DND-41 (cell line): ENCODE measurements at regions not wholly inside any gene's neighbourhood (a gene's known extent, or its start where the extent isn't known, plus 50 kb on each side); places are given as distances from the start of the nearest gene placed in this dataset.

Experiments used
- ATAC-seq: fragments of 200-7000 bp; cut with Tn5 transposase; 3 replicates; pipeline ENCODE4 v1.9.1; 2021; ENCODE audit warnings: low read depth; ENCODE audit not compliant: insufficient read depth
- DNase-seq: peaks from one replicate; pipeline ENCODE4 v3.0.0-alpha.2; 2020
- H2AFZ ChIP-seq: 2 replicates; pipeline ENCODE4 v1.6.0; 2012; ENCODE audit warnings: low read depth, low read length
- H3K27ac ChIP-seq: 2 replicates; pipeline ENCODE4 v1.5.1; 2012; ENCODE audit warnings: low read length, inconsistent platforms
- H3K27me3 ChIP-seq: fragments of 200-600 bp; sonication (generic); 2 replicates; pipeline ENCODE4 v1.6.0; 2012; ENCODE audit warnings: low read length, mild to moderate bottlenecking, inconsistent platforms; ENCODE audit not compliant: insufficient read depth, poor library complexity
- H3K36me3 ChIP-seq: 2 replicates; pipeline ENCODE4 v1.5.1; 2012; ENCODE audit warnings: low read length, inconsistent platforms; ENCODE audit not compliant: insufficient read depth
- H3K4me1 ChIP-seq: 2 replicates; pipeline ENCODE4 v1.5.1; 2012; ENCODE audit warnings: mild to moderate bottlenecking, low read length; ENCODE audit not compliant: insufficient read depth
- H3K4me2 ChIP-seq: 2 replicates; pipeline ENCODE4 v1.6.0; 2012; ENCODE audit warnings: mild to moderate bottlenecking, moderate library complexity, low read length, inconsistent platforms; ENCODE audit not compliant: insufficient read depth
- H3K4me3 ChIP-seq, 2 experiments: fragments of 200-600 bp in 1 of 2; shearing (Covaris generic) in 1 of 2; 2 replicates each; pipeline ENCODE4 v1.5.1; 2012 to 2016; ENCODE audit warnings: inconsistent platforms in 2 of 2, low read length in 2 of 2, mild to moderate bottlenecking in 2 of 2, low read depth in 1 of 2, moderate library complexity in 1 of 2
- H3K79me2 ChIP-seq: 2 replicates; pipeline ENCODE4 v1.6.0; 2012; ENCODE audit warnings: low read length, inconsistent platforms; ENCODE audit not compliant: insufficient read depth
- H3K9ac ChIP-seq: 2 replicates; pipeline ENCODE4 v1.6.0; 2012; ENCODE audit warnings: low read depth, mild to moderate bottlenecking, inconsistent platforms, low read length, moderate library complexity
- H3K9me3 ChIP-seq: 2 replicates; pipeline ENCODE4 v1.5.1; 2012; ENCODE audit warnings: low read length, moderate library complexity, mild to moderate bottlenecking, inconsistent platforms; ENCODE audit not compliant: insufficient read depth, severe bottlenecking
- H4K20me1 ChIP-seq: 2 replicates; pipeline ENCODE4 v1.6.0; 2012; ENCODE audit warnings: low read length; ENCODE audit not compliant: insufficient read depth
- EZH2 ChIP-seq: IDR thresholded peaks from 3 replicates; pipeline ENCODE4 v1.6.1; 2012; ENCODE audit warnings: borderline replicate concordance, low read depth, mild to moderate bottlenecking, moderate library complexity, low read length, inconsistent platforms; ENCODE audit not compliant: severe bottlenecking
- TF ChIP-seq, protein P1 (sequence below): IDR thresholded peaks from 2 replicates; pipeline ENCODE4 v1.5.1; 2012; ENCODE audit warnings: borderline replicate concordance, low read length, moderate library complexity, mild to moderate bottlenecking; ENCODE audit not compliant: poor library complexity, severe bottlenecking; ENCODE audit errors: extremely low read depth

DNA sequence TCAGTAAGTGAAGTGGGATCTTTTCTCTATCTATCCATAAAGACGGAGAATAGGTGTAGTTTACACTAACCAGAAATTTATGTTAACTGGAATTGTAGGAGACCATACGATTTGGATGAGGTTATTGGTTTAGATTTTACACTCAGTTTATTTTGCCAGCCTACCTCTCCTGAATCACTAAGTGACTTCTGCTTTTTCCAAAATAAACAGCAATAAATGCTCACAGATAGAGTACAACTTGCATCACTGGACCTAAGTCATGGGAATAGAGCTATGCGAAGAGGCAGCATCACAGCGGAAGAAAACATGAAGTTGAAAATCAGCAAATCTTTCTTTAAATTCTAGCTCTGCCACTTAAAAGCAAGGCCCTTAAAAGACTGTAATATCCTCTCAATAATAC lies 781.0 kb downstream of the LIG4 start:
- no peak overlapping the region for H3K27ac ChIP-seq
- no peaks in the 10 kb centered on the region for H4K20me1 ChIP-seq
- DNase-seq (no peak), ATAC-seq (no peak)
- H3K79me2 ChIP-seq, result no peaks in the 10 kb centered on the region
- H3K27me3 ChIP-seq, result no peaks in the 10 kb centered on the region
- H3K4me3 ChIP-seq, result no peak overlapping the region
- no peak overlapping the region for H2AFZ ChIP-seq
- no peaks in the 10 kb centered on the region for H3K4me1 ChIP-seq
- TF ChIP-seq EZH2, result no peak
- TF ChIP-seq, protein P1, sequence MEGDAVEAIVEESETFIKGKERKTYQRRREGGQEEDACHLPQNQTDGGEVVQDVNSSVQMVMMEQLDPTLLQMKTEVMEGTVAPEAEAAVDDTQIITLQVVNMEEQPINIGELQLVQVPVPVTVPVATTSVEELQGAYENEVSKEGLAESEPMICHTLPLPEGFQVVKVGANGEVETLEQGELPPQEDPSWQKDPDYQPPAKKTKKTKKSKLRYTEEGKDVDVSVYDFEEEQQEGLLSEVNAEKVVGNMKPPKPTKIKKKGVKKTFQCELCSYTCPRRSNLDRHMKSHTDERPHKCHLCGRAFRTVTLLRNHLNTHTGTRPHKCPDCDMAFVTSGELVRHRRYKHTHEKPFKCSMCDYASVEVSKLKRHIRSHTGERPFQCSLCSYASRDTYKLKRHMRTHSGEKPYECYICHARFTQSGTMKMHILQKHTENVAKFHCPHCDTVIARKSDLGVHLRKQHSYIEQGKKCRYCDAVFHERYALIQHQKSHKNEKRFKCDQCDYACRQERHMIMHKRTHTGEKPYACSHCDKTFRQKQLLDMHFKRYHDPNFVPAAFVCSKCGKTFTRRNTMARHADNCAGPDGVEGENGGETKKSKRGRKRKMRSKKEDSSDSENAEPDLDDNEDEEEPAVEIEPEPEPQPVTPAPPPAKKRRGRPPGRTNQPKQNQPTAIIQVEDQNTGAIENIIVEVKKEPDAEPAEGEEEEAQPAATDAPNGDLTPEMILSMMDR, result no peak
- H3K4me2 ChIP-seq, result no peak overlapping the region
- H3K9ac ChIP-seq, result no peak overlapping the region
- H3K9me3 ChIP-seq, result no peaks in the 10 kb centered on the region
- H3K36me3 ChIP-seq, result no peaks in the 10 kb centered on the region

DNA sequence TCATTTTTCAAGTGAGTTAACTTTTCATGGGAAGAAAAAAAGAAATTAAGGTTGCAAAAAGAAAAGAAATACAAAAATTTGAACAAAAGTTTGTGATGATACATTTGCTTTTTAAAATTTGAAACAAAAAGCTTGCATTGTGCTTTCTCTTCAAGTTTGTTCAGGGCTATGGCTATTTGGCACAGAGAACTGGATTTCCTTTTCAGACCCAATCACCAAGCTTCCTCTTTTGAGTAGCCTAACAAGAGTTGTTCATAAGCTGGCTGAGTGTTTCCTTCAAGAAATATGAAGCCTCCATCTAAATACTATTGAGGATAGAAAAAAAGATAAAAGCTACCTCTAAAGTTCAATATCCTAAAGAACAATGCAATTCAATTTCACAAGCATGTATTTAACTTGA lies 787.8 kb downstream of the LIG4 start:
- TF ChIP-seq, protein P1, result no peak
- TF ChIP-seq EZH2, result no peak
- no peaks in the 10 kb centered on the region for H3K4me1 ChIP-seq

GRCh38 chr13:107422421-107422820 lies 792.9 kb downstream of the LIG4 start:
- no peaks in the 10 kb centered on the region for H3K4me1 ChIP-seq
- H3K9ac ChIP-seq, result no peak overlapping the region
- H3K27ac ChIP-seq, result no peak overlapping the region
- ATAC-seq (no peak), DNase-seq (no peak)
- H3K4me2 ChIP-seq, result no peak overlapping the region
- no peaks in the 10 kb centered on the region for H3K9me3 ChIP-seq
- no peak overlapping the region for H3K4me3 ChIP-seq
- H2AFZ ChIP-seq, result no peak overlapping the region
- H3K36me3 ChIP-seq, result no peaks in the 10 kb centered on the region
- H3K27me3 ChIP-seq, result no peaks in the 10 kb centered on the region
- H4K20me1 ChIP-seq, result no peaks in the 10 kb centered on the region
- no peaks in the 10 kb centered on the region for H3K79me2 ChIP-seq
- TF ChIP-seq EZH2, result no peak
- TF ChIP-seq, protein P1, result no peak

More for the DNA sequence above, 787.8 kb downstream of the LIG4 start:
- no peak overlapping the region for H3K4me2 ChIP-seq
- H3K4me3 ChIP-seq, result no peak overlapping the region
- no peaks in the 10 kb centered on the region for H3K9me3 ChIP-seq
- H3K79me2 ChIP-seq, result no peaks in the 10 kb centered on the region
- no peak for DNase-seq
- no peak overlapping the region for H3K9ac ChIP-seq
- no peak overlapping the region for H3K27ac ChIP-seq
- no peaks in the 10 kb centered on the region for H3K27me3 ChIP-seq
- no peaks in the 10 kb centered on the region for H3K36me3 ChIP-seq
- no peak overlapping the region for H2AFZ ChIP-seq
- no peaks in the 10 kb centered on the region for H4K20me1 ChIP-seq
- no peak for ATAC-seq

GRCh38 chr13:107421951-107422350 lies 793.4 kb downstream of the LIG4 start:
- TF ChIP-seq, protein P1, result no peak
- TF ChIP-seq EZH2, result no peak
- H4K20me1 ChIP-seq, result no peaks in the 10 kb centered on the region
- H3K4me1 ChIP-seq, result no peaks in the 10 kb centered on the region
- H3K4me3 ChIP-seq, result no peak overlapping the region
- no peak overlapping the region for H3K9ac ChIP-seq
- no peak overlapping the region for H3K4me2 ChIP-seq
- H3K9me3 ChIP-seq, result no peaks in the 10 kb centered on the region
- H2AFZ ChIP-seq, result no peak overlapping the region
- no peaks in the 10 kb centered on the region for H3K27me3 ChIP-seq
- no peaks in the 10 kb centered on the region for H3K79me2 ChIP-seq
- ATAC-seq (no peak), DNase-seq (no peak)
- H3K27ac ChIP-seq, result no peak overlapping the region
- no peaks in the 10 kb centered on the region for H3K36me3 ChIP-seq
